ENCODE measurements at regions not wholly inside any gene's neighbourhood (a gene's known extent, or its start where the extent isn't known, plus 50 kb on each side); places are given as distances from the start of the nearest gene placed in this dataset.

DNA sequence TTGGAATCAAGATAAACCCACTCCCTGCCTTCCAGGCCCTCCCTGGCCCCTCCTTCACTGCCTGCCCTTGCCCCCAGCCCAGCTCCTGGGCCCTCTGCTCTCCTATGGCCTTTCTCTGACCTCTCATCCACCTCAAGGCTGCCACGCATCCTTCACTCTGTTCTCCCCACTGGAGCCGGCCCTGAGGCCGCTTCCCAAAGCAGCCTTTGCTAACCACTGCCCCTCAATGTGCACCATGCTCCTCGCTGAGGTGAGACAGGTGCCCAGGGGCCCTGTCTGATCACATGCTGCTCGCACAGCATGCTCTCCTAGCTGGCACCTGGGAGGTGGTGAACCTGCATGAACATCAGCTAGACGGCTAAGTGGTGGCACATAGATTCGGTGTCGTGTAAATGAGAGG lies 138.5 kb upstream of the RET start:
- Histone ChIP-seq H3K36me3 (ENCODE audit: low read depth, missing control alignments) (no peaks in the 10 kb centered on the region), H3K4me3 (no peak overlapping the region), H3K27ac (no peak overlapping the region), H3K27me3 (no peaks in the 10 kb centered on the region), H3K4me1 (no peaks in the 10 kb centered on the region), H3K9me3 (no peaks in the 10 kb centered on the region)
- no peak for DNase-seq
- intact Hi-C loops (cut with DNase I; ENCODE audit: low total_unique reads), result no loop called here
- WGBS, 2 donors, result 91 to 94% methylated on average over 7 to 8 of the region's 8 CpGs
- no peak for TF ChIP-seq POLR2A (IDR thresholded peaks at IDR 0.05)
- TF ChIP-seq, protein P1, sequence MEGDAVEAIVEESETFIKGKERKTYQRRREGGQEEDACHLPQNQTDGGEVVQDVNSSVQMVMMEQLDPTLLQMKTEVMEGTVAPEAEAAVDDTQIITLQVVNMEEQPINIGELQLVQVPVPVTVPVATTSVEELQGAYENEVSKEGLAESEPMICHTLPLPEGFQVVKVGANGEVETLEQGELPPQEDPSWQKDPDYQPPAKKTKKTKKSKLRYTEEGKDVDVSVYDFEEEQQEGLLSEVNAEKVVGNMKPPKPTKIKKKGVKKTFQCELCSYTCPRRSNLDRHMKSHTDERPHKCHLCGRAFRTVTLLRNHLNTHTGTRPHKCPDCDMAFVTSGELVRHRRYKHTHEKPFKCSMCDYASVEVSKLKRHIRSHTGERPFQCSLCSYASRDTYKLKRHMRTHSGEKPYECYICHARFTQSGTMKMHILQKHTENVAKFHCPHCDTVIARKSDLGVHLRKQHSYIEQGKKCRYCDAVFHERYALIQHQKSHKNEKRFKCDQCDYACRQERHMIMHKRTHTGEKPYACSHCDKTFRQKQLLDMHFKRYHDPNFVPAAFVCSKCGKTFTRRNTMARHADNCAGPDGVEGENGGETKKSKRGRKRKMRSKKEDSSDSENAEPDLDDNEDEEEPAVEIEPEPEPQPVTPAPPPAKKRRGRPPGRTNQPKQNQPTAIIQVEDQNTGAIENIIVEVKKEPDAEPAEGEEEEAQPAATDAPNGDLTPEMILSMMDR (IDR thresholded peaks at IDR 0.05), result no peak

GRCh38 chr10:42939237-42939636 lies 137.6 kb upstream of the RET start:
- no peak for DNase-seq
- intact Hi-C loops (cut with DNase I; ENCODE audit: low total_unique reads), result no loop called here
- WGBS, 2 donors, result 84 to 87% methylated on average over 11 of the region's 11 CpGs

DNA sequence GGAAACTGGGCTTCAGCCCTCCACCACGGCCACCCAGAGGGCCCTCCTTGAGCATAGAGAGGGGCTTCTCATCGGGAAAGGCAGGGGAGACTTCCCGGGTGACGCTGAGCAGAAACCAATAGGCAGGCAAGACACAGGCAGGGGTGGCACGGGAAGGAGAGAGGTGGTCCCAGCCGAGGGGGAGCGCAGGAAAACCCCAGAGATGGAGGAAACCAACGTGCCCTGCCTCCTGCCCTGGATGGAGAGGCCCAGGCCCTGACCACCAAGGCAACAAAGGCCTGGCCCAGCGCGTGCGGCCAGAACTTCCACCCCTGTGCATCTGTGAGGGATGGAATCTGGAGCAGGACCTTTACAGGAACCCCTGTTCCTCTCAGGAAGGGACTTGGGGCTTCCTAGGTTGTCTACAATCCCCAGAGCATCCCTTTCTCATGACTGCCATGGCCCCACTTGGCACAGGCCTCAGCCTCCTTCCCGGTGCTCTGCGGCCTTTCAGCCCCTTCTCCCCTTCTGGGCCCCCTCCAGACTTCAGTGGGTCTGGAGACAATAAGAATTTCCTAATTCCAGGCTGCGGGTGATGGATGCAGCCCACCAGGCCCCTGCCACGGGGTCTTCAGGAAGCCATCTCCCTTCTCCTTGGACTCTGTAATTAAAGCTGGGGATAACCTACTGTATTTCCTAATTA lies 137.0 kb upstream of the RET start:
- DNase-seq, result no peak
- H3K9me3 ChIP-seq, result no peaks in the 10 kb centered on the region
- H3K4me1 ChIP-seq, result no peaks in the 10 kb centered on the region
- H3K27ac ChIP-seq, result no peak overlapping the region
- TF ChIP-seq, protein P1 (IDR thresholded peaks at IDR 0.05), result no peak
- TF ChIP-seq POLR2A (IDR thresholded peaks at IDR 0.05), result no peak
- no peak overlapping the region for H3K4me3 ChIP-seq
- 88 to 89% methylated on average over 13 to 15 of the region's 15 CpGs for WGBS, 2 donors
- no peaks in the 10 kb centered on the region for H3K27me3 ChIP-seq
- H3K36me3 ChIP-seq (ENCODE audit: low read depth, missing control alignments), result no peaks in the 10 kb centered on the region
- intact Hi-C loops (cut with DNase I; ENCODE audit: low total_unique reads), result no loop called here

More at GRCh38 chr10:42939237-42939636, 137.6 kb upstream of the RET start:
- no peak overlapping the region for H3K4me3 ChIP-seq
- H3K36me3 ChIP-seq (ENCODE audit: low read depth, missing control alignments), result no peaks in the 10 kb centered on the region
- no peak overlapping the region for H3K27ac ChIP-seq
- H3K4me1 ChIP-seq, result no peaks in the 10 kb centered on the region
- TF ChIP-seq, protein P1 (IDR thresholded peaks at IDR 0.05), result no peak
- TF ChIP-seq POLR2A (IDR thresholded peaks at IDR 0.05), result no peak
- H3K27me3 ChIP-seq, result no peaks in the 10 kb centered on the region
- H3K9me3 ChIP-seq, result no peaks in the 10 kb centered on the region

GRCh38 chr10:42940487-42941294 lies 136.2 kb upstream of the RET start:
- intact Hi-C loops (cut with DNase I; ENCODE audit: low total_unique reads), result no loop called here
- 56 to 74% methylated on average over 11 to 25 of the region's 25 CpGs for WGBS, 2 donors
- Histone ChIP-seq H3K36me3 (ENCODE audit: low read depth, missing control alignments) (no peaks in the 10 kb centered on the region), H3K4me3 (no peak overlapping the region), H3K4me1 (no peaks in the 10 kb centered on the region), H3K9me3 (no peaks in the 10 kb centered on the region), H3K27ac (no peak overlapping the region), H3K27me3 (no peaks in the 10 kb centered on the region)
- DNase-seq, result no peak
- no peak for TF ChIP-seq POLR2A (IDR thresholded peaks at IDR 0.05)
- TF ChIP-seq, protein P1 (IDR thresholded peaks at IDR 0.05), result no peak

Measured in testis (tissue), 2 donors.